RWPE2 (cell line): ENCODE measurements at regions not wholly inside any gene's neighbourhood (a gene's known extent, or its start where the extent isn't known, plus 50 kb on each side); places are given as distances from the start of the nearest gene placed in this dataset.

Experiments used
- ATAC-seq: fragments of 200-7000 bp; cut with Tn5 transposase; 3 replicates; pipeline ENCODE4 v1.9.1; 2021; ENCODE audit warnings: low read depth
- DNase-seq: peaks from one replicate; pipeline ENCODE4 v3.0.0-alpha.2; 2020; ENCODE audit warnings: low spot score
- H3K27ac ChIP-seq: fragments of 450-650 bp; 2 replicates; pipeline ENCODE4 v1.5.1; 2017; ENCODE audit warnings: mild to moderate bottlenecking; ENCODE audit not compliant: poor library complexity, severe bottlenecking
- H3K27me3 ChIP-seq: fragments of 250-450 bp; sonication (Bioruptor Pico); 2 replicates; pipeline ENCODE4 v1.5.1; 2021; ENCODE audit warnings: mild to moderate bottlenecking, moderate library complexity; ENCODE audit not compliant: insufficient read depth, poor library complexity, severe bottlenecking
- H3K36me3 ChIP-seq: fragments of 250-450 bp; sonication (Bioruptor Pico); 2 replicates; pipeline ENCODE4 v1.5.1; 2020; ENCODE audit warnings: low read depth, mild to moderate bottlenecking, moderate library complexity
- H3K4me1 ChIP-seq: fragments of 250-450 bp; sonication (Bioruptor Pico); 2 replicates; pipeline ENCODE4 v1.5.1; 2021; ENCODE audit warnings: mild to moderate bottlenecking, moderate library complexity; ENCODE audit not compliant: insufficient read depth, poor library complexity, severe bottlenecking
- H3K4me3 ChIP-seq: fragments of 250-450 bp; sonication (Bioruptor Pico); 2 replicates; pipeline ENCODE4 v1.5.1; 2021; ENCODE audit warnings: mild to moderate bottlenecking, moderate library complexity; ENCODE audit not compliant: severe bottlenecking
- H3K9me3 ChIP-seq: fragments of 250-450 bp; sonication (Bioruptor Pico); 2 replicates; pipeline ENCODE4 v1.5.1; 2021; ENCODE audit warnings: mild to moderate bottlenecking, moderate library complexity; ENCODE audit not compliant: severe bottlenecking
- CTCF ChIP-seq: fragments of 450-650 bp; IDR thresholded peaks from one replicate; pipeline ENCODE4 v1.5.1; 2017; ENCODE audit warnings: mild to moderate bottlenecking, moderate library complexity; ENCODE audit not compliant: poor library complexity, severe bottlenecking

GRCh38 chr1:5389101-5389885 lies 602.9 kb downstream of the NPHP4 start:
- no peak overlapping the region for H3K4me3 ChIP-seq
- no peak overlapping the region for H3K27ac ChIP-seq
- DNase-seq (no peak), ATAC-seq (no peak)
- H3K27me3 ChIP-seq: no peaks in the 10 kb centered on the region
- no peaks in the 10 kb centered on the region for H3K9me3 ChIP-seq
- no peaks in the 10 kb centered on the region for H3K36me3 ChIP-seq
- H3K4me1 ChIP-seq: no peaks in the 10 kb centered on the region
- no peak for TF ChIP-seq CTCF

GRCh38 chr1:5388622-5389021 lies 603.6 kb downstream of the NPHP4 start:
- ATAC-seq (no peak; the same call in 2 of the 3 replicates), DNase-seq (no peak)
- Histone ChIP-seq H3K27me3 (no peaks in the 10 kb centered on the region), H3K36me3 (no peaks in the 10 kb centered on the region), H3K27ac (no peak overlapping the region), H3K9me3 (no peaks in the 10 kb centered on the region), H3K4me1 (no peaks in the 10 kb centered on the region), H3K4me3 (no peak overlapping the region)
- no peak for TF ChIP-seq CTCF

GRCh38 chr1:5386371-5386770 lies 605.9 kb downstream of the NPHP4 start:
- TF ChIP-seq CTCF: no peak
- no peak for ATAC-seq
- no peak for DNase-seq
- Histone ChIP-seq H3K27ac (no peak overlapping the region), H3K27me3 (no peaks in the 10 kb centered on the region), H3K9me3 (no peaks in the 10 kb centered on the region), H3K4me3 (no peak overlapping the region), H3K4me1 (no peaks in the 10 kb centered on the region), H3K36me3 (no peaks in the 10 kb centered on the region)

GRCh38 chr1:5385956-5386355 lies 606.3 kb downstream of the NPHP4 start:
- Histone ChIP-seq H3K27ac (no peak overlapping the region), H3K27me3 (no peaks in the 10 kb centered on the region), H3K9me3 (no peaks in the 10 kb centered on the region), H3K36me3 (no peaks in the 10 kb centered on the region), H3K4me1 (no peaks in the 10 kb centered on the region), H3K4me3 (no peak overlapping the region)
- TF ChIP-seq CTCF: no peak
- no peak for ATAC-seq
- no peak for DNase-seq

GRCh38 chr1:5385096-5385799 lies 607.0 kb downstream of the NPHP4 start:
- no peak for TF ChIP-seq CTCF
- no peaks in the 10 kb centered on the region for H3K27me3 ChIP-seq

More at GRCh38 chr1:5385096-5385799, 607.0 kb downstream of the NPHP4 start:
- no peak for ATAC-seq
- DNase-seq: no peak
- Histone ChIP-seq H3K4me3 (no peak overlapping the region), H3K9me3 (no peaks in the 10 kb centered on the region), H3K4me1 (no peaks in the 10 kb centered on the region), H3K27ac (no peak overlapping the region), H3K36me3 (no peaks in the 10 kb centered on the region)
